ENCODE measurements at regions not wholly inside any gene's neighbourhood (a gene's known extent, or its start where the extent isn't known, plus 50 kb on each side); places are given as distances from the start of the nearest gene placed in this dataset.

DNA sequence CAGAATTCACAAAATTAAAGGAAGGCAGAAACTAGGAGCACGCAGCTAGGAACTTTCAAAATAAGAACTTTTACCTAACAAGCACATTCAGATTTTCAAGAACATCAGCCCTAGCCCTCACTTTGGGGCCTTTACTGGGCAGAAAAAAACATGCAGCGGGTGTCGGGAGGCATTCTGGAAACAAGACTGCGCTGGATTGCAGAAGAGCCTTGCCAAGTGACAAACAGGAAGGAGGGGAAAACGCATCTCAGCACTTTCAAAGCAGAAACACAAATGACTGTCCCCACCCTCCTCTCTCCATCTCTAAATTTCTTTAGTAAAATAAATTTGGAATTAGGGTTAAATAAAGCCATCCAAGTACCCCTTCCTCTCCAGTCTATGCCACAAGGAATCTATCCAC is 74.6 kb upstream of the RREB1 start:
- no peaks in the 10 kb centered on the region for H3K4me1 Mint-ChIP-seq
- no peaks in the 10 kb centered on the region for H3K36me3 Mint-ChIP-seq
- TF ChIP-seq, protein P1, sequence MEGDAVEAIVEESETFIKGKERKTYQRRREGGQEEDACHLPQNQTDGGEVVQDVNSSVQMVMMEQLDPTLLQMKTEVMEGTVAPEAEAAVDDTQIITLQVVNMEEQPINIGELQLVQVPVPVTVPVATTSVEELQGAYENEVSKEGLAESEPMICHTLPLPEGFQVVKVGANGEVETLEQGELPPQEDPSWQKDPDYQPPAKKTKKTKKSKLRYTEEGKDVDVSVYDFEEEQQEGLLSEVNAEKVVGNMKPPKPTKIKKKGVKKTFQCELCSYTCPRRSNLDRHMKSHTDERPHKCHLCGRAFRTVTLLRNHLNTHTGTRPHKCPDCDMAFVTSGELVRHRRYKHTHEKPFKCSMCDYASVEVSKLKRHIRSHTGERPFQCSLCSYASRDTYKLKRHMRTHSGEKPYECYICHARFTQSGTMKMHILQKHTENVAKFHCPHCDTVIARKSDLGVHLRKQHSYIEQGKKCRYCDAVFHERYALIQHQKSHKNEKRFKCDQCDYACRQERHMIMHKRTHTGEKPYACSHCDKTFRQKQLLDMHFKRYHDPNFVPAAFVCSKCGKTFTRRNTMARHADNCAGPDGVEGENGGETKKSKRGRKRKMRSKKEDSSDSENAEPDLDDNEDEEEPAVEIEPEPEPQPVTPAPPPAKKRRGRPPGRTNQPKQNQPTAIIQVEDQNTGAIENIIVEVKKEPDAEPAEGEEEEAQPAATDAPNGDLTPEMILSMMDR (IDR thresholded peaks at IDR 0.05; ENCODE audit: unreplicated experiment): no peak
- no peaks in the 10 kb centered on the region for H3K27me3 Mint-ChIP-seq (ENCODE audit: low read depth)
- no peak overlapping the region for H3K4me3 Mint-ChIP-seq
- H3K27ac Mint-ChIP-seq: no peak overlapping the region
- H3K9me3 Mint-ChIP-seq: peaks cover 4% of the 10 kb centered on the region
- no peak for DNase-seq (ENCODE audit: low spot score in 2 of 2, unreplicated experiment in 2 of 2)

DNA sequence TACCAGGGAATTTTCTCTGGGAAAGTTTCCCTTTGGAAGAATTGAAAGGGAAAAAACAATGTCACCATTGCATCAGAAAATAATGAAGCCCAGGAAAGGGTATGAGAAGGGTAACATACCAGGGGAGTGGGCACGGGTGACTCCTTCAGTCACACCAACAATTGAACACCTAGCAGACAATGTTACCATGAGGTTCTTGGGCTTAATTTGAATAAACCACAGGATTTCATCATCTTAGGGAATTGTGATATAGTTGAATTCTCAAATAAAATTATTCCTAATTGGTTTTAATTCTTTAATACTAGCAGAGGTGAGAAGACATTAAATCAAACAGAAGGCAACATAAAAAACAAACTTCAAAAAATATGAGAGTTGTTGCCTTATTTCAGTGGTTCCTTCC is 73.7 kb upstream of the RREB1 start:
- no peak for DNase-seq (ENCODE audit: low spot score in 2 of 2, unreplicated experiment in 2 of 2)
- H3K36me3 Mint-ChIP-seq: no peaks in the 10 kb centered on the region
- TF ChIP-seq, protein P1 (IDR thresholded peaks at IDR 0.05; ENCODE audit: unreplicated experiment): no peak
- no peaks in the 10 kb centered on the region for H3K4me1 Mint-ChIP-seq
- H3K4me3 Mint-ChIP-seq: no peak overlapping the region
- H3K9me3 Mint-ChIP-seq: peaks cover 3% of the 10 kb centered on the region
- no peaks in the 10 kb centered on the region for H3K27me3 Mint-ChIP-seq (ENCODE audit: low read depth)
- H3K27ac Mint-ChIP-seq: no peak overlapping the region

DNA sequence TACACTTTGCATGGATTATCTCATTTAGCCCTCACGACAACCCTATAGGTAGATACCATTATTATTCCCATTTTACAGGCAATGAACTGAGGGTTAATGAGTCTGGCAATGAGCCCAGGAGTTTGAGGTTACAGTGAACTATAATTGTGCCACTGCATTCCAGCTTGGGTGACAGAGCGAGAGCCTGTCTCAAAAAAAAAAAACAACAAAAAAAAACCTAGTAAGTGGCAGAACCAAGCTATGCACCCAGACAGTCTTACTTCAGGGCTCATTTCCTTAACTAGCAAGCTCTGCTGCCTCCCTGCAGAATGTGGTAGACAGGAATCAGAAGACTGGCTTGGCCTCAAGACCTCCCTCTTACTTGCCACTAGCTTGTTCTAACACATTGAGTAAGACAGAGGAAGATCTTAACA is 71.9 kb upstream of the RREB1 start:
- H3K9me3 Mint-ChIP-seq: peaks cover 3% of the 10 kb centered on the region
- H3K27me3 Mint-ChIP-seq (ENCODE audit: low read depth): no peaks in the 10 kb centered on the region
- H3K4me1 Mint-ChIP-seq: no peaks in the 10 kb centered on the region

DNA sequence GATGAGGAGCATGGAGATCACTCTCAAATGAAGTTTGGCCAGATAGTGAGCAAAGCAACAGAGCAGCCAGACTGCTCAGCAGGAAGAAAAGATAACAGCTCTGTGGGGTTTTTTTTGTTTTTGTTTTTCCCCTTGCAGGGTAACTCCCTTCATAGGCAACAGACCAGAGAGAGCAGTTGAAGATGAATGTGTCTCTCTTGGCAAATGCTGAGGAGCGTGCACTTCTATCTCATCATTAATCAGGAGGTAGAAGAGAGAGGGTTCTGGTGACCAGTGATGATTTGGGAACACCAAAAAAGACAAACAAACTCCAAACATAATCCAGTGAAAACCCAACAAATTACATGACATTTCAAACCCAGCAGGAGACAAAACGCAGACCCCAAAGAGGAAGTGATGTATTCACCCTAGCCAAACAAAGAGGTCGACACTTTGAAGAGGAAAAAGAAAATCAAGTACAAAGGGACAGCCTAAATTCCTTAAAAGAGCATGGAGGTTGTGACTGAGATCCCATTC is 66.2 kb upstream of the RREB1 start:
- no peaks in the 10 kb centered on the region for H3K27me3 Mint-ChIP-seq (ENCODE audit: low read depth)
- DNase-seq (ENCODE audit: low spot score in 2 of 2, unreplicated experiment in 2 of 2): no peak
- H3K9me3 Mint-ChIP-seq: no peaks in the 10 kb centered on the region
- H3K36me3 Mint-ChIP-seq: no peaks in the 10 kb centered on the region
- no peak overlapping the region for H3K4me3 Mint-ChIP-seq
- TF ChIP-seq, protein P1 (IDR thresholded peaks at IDR 0.05; ENCODE audit: unreplicated experiment): no peak
- H3K4me1 Mint-ChIP-seq: peaks cover 22% of the 10 kb centered on the region
- H3K27ac Mint-ChIP-seq: no peak overlapping the region

More for the DNA sequence above, 71.9 kb upstream of the RREB1 start:
- H3K4me3 Mint-ChIP-seq: no peak overlapping the region
- no peak for DNase-seq (ENCODE audit: low spot score in 2 of 2, unreplicated experiment in 2 of 2)
- H3K27ac Mint-ChIP-seq: no peak overlapping the region
- TF ChIP-seq, protein P1 (IDR thresholded peaks at IDR 0.05; ENCODE audit: unreplicated experiment): no peak
- H3K36me3 Mint-ChIP-seq: no peaks in the 10 kb centered on the region

DNA sequence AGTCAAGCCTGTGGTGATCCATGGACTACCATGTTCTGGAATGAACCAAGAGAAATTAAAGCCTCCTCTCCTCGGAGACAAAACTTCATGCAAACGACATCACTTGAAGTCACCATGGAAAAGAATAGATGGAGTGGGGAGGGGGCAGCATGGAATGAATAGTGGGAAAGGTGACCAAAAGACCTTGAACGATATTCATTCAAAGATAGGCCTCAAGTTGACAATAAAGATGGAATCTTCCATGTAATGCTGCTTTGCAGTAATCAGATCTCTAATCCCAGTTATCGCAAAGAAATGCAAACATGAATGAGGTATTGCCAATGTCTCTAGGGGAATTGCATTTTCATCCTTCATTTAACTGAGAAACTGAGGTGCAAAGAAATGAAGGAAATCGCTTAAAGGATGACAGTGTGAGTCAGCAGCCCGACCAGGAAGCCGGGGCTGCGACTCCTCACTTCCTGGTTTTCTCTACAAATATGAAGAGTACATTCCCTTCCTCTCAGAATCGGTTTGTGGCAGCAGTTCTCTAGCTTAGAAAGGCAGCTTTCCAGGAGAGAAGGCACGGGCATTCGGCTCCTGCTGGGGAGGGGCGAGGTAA is 65.6 kb upstream of the RREB1 start:
- no peaks in the 10 kb centered on the region for H3K27me3 Mint-ChIP-seq (ENCODE audit: low read depth)
- H3K4me3 Mint-ChIP-seq: no peak overlapping the region
- no peaks in the 10 kb centered on the region for H3K36me3 Mint-ChIP-seq
- peaks cover 25% of the 10 kb centered on the region for H3K4me1 Mint-ChIP-seq
- no peaks in the 10 kb centered on the region for H3K9me3 Mint-ChIP-seq
- peak overlapping the region; percentile 65 for H3K27ac Mint-ChIP-seq
- DNase-seq (ENCODE audit: low spot score in 2 of 2, unreplicated experiment in 2 of 2): no peak
- TF ChIP-seq, protein P1 (IDR thresholded peaks at IDR 0.05; ENCODE audit: unreplicated experiment): no peak
